GM19452 (cell line): ENCODE measurements at regions not wholly inside any gene's neighbourhood (a gene's known extent, or its start where the extent isn't known, plus 50 kb on each side); places are given as distances from the start of the nearest gene placed in this dataset.
"Not testable (repeated sequence)": the region's sequence is repeated elsewhere in the genome, so short reads cannot be mapped to it uniquely, and the experiment has no call there.

Source experiments
- ATAC-seq: cut with Tn5 transposase; IDR thresholded peaks from one replicate; pipeline ENCODE4 v1.9.1; 2021; ENCODE audit not compliant: unreplicated experiment

GRCh38 chr3:177646749-177647148, 449.5 kb upstream of the TBL1XR1 start:
- ATAC-seq = peak; percentile 83

- no peak for ATAC-seq
Observed at GRCh38 chr3:177647341-177647740, 450.1 kb upstream of the TBL1XR1 start.

- no peak for ATAC-seq
Observed at GRCh38 chr3:177647876-177648275, 450.6 kb upstream of the TBL1XR1 start.

GRCh38 chr3:177652556-177653291, 455.4 kb upstream of the TBL1XR1 start:
- peak; percentile 58 for ATAC-seq

GRCh38 chr3:177657243-177657642, 460.0 kb upstream of the TBL1XR1 start:
- no peak for ATAC-seq

GRCh38 chr3:177658354-177658753, 461.1 kb upstream of the TBL1XR1 start:
- ATAC-seq = no peak

- ATAC-seq = not testable (repeated sequence)
Observed at GRCh38 chr3:177664380-177665103, 467.3 kb upstream of the TBL1XR1 start.

GRCh38 chr3:177665122-177665808, 468.0 kb upstream of the TBL1XR1 start:
- no peak for ATAC-seq

GRCh38 chr3:177672252-177672911, 475.1 kb upstream of the TBL1XR1 start:
- ATAC-seq = no peak

- no peak for ATAC-seq
Observed at GRCh38 chr3:177673112-177673914, 476.0 kb upstream of the TBL1XR1 start.

- no peak for ATAC-seq
Observed at GRCh38 chr3:177674186-177674585, 476.9 kb upstream of the TBL1XR1 start.

GRCh38 chr3:177676148-177676547, 478.9 kb upstream of the TBL1XR1 start:
- no peak for ATAC-seq

- ATAC-seq = no peak
Observed at GRCh38 chr3:177676947-177677587, 479.8 kb upstream of the TBL1XR1 start.

GRCh38 chr3:177679568-177680471, 482.5 kb upstream of the TBL1XR1 start:
- peak; percentile 77 for ATAC-seq

- ATAC-seq = no peak
Observed at GRCh38 chr3:177680472-177680821, 483.2 kb upstream of the TBL1XR1 start.

- no peak for ATAC-seq
Observed at GRCh38 chr3:177681156-177681555, 483.9 kb upstream of the TBL1XR1 start.

- no peak for ATAC-seq
Observed at GRCh38 chr3:177681852-177682251, 484.6 kb upstream of the TBL1XR1 start.

GRCh38 chr3:177683586-177683985, 486.3 kb upstream of the TBL1XR1 start:
- ATAC-seq = no peak

GRCh38 chr3:177686671-177687070, 489.4 kb upstream of the TBL1XR1 start:
- no peak for ATAC-seq
